ENCODE measurements at regions not wholly inside any gene's neighbourhood (a gene's known extent, or its start where the extent isn't known, plus 50 kb on each side); places are given as distances from the start of the nearest gene placed in this dataset.
"Not testable (repeated sequence)": the region's sequence is repeated elsewhere in the genome, so short reads cannot be mapped to it uniquely, and the experiment has no call there.

DNA sequence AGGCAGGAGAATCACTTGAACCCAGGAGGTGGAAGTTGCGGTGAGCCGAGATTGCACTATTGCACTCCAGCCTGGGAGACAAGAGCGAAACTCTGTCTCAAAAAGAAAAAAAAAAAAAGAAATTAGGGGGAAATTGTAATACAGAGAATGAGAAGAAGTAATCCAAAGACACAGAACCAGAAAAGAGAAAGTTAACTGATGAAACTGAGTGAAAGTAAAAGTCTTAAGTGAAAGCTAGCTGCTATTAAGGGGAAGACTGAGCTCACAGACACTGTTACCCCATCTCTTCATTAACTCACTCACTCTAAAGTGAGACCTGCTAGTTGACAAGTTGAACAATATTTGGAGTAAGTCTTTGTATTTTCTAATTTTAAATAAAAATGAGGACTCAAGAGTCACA lies 763.0 kb upstream of the PCDH10 start:
- no peak for DNase-seq

DNA sequence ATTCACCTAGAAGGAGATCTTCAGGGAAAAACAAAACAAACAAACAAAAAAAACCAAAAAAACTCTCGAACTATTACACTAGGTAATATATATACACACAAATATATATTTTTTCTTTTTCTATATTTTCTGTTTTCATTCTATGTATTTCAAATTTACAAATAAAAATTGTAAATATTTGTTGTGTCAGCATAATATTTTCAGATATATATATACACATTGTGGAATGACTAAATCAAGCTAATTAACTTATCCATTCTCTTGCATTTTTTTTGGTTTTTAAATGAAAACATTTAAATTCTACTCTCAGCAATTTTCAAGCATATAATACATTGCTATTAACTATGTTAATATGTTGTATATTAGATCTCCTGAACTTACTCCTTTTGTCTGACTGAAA lies 762.0 kb upstream of the PCDH10 start:
- DNase-seq, result no peak

- no peak for DNase-seq
These were observed 753.5 kb upstream of the PCDH10 start for GRCh38 chr4:132395561-132395960.

DNA sequence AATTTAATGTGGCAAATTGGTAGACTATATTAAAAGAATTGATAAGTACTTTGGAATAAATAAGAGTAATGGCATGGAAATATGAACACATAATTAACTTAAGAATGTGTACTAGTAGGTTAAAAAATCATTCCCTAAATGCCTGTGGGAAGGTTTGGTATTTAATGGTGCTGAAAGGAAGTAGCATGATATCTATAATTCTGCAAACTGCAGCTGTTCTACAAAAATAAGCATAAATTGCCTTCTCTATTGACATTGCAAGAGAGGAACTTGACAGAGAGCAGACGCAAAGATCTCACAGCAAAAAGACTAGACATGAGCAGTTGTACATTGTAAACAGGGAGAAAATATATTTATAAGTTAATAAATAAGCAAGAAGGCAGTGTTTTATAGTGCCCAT lies 752.5 kb upstream of the PCDH10 start:
- DNase-seq, result no peak

DNA sequence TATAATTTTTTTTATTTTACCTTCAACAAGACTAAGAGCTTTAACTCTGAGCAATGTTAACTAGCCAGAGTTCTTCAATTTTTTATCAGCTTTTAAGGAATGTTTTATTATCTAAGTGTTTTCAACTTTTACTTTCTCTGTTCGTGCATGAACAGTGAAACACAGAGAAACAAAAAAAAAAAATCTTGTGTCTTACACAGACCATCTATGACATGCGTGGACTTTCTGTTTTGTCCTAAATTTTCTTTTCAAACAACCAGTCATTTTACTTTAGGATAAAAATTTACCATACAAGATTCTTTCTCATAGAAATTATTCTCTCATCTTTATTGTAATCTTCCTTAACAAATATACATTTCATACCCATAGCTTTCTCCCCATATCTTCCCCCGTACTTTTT lies 731.9 kb upstream of the PCDH10 start:
- DNase-seq, result no peak

DNA sequence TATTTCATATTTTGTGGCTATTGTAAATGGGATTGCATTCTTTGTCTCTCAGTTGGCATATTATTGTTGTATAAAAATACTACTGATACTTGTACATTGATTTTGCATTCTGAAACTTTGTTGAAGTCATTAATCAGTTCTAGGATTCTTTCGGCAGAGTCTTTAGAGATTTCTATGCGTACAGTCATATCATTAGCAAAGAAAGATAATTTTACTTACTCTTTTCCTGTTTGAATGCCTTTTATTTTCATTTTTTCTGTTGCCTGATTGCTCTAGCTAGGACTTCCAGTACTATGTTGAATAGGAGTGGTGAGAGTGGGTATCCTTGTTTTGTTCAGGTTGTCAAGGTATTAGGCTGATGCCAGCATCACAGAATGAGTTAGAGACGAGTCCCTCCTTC lies 722.0 kb upstream of the PCDH10 start:
- no peak for DNase-seq

GRCh38 chr4:132437117-132437516 lies 712.0 kb upstream of the PCDH10 start:
- DNase-seq, result no peak

GRCh38 chr4:132445386-132445785 lies 703.7 kb upstream of the PCDH10 start:
- no peak for DNase-seq

DNA sequence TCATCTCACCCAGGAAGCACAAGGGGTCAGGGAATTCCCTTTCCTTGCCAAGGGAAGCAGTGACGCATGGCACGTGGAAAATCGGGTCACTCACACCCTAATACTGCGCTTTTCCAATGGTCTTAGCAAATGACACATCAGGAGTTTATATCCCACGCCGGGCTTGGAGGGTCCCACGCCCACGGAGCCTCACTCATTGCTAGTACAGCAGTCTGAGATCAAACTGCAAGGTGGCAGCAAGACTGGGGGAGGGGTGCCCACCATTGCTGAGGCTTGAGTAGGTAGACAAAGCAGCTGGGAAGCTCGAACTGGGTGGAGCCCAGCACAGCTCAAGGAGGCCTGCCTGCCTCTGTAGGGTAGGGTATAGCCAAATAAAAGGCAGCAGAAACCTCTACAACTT lies 691.1 kb upstream of the PCDH10 start:
- not testable (repeated sequence) for DNase-seq

DNA sequence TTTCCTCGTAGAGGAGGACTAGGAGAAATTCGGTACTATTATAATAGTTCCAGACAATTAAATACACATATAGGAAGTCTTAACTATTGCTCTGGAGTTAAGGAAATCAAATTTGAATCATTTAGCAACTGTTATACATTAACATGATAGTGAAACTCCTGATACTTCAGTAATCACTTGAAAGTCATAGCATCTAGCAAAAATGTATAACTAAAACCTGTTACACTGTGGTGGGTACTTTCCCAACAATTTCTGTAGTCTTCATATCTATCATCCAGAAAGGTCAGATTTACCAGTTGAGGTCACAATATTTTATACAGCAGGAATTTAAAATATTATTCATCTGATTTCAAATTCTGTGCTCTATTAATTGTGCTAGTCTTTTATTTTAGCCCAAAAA lies 669.6 kb upstream of the PCDH10 start:
- no peak for DNase-seq

- no peak for DNase-seq
These were observed 660.5 kb upstream of the PCDH10 start for GRCh38 chr4:132488555-132488954.

DNA sequence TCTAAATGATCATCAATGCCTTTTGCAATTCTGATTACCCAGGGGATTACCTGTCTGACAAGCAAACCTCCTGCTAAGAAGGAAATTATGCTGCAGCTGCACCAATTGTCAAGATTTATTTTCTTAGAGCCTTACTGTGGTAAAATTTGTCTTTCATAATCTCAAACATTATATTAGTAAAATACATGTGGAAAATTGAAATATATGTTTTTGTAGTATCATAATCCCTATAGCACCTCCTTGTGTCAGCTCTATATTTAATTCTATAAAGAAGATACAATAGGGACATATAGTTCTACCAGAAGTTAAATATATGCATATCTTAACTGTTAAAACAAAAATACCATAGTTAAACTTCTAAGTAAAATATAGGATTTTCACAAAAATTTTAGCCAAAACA lies 655.6 kb upstream of the PCDH10 start:
- DNase-seq, result no peak

GRCh38 chr4:132495267-132495812 lies 653.8 kb upstream of the PCDH10 start:
- DNase-seq, result not testable (repeated sequence)

GRCh38 chr4:132498215-132498614 lies 650.9 kb upstream of the PCDH10 start:
- no peak for DNase-seq

- no peak for DNase-seq
These were observed 647.0 kb upstream of the PCDH10 start for GRCh38 chr4:132502096-132502552.

DNA sequence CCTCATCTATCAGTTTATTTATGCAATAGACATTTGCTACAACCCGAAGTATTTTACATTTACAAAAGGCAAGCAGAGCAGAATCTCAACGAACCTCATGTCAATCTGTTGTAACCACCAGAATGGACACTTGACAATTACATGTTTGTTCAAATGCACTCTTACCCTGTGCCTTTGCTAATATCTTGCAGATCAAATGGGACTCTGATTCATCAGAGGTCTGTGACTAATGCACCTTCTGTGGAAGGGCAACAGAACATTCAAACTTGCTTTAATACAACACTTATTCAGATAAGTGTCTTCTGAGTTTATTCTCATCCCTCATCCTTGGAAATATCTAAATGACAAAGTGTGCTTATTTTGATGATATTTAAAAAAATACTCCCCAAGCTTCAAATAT lies 644.7 kb upstream of the PCDH10 start:
- no peak for DNase-seq

DNA sequence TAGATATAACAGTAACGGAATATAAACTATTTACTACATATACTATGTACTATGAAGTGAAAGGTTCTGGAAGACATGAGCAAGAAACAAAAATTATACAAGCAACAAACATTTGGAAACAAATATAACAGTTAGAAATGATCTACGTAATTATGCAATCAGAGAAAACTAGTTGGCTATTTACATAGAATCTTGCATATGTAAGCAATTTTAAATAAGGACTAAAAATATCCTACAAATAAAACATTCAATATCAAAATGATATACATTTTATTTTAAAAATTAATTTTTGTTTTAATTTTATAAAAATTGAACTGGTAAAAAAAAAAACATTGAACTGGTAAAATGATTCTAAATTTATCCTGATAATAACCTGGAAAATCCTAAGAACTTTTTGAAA lies 642.5 kb upstream of the PCDH10 start:
- no peak for DNase-seq

DNA sequence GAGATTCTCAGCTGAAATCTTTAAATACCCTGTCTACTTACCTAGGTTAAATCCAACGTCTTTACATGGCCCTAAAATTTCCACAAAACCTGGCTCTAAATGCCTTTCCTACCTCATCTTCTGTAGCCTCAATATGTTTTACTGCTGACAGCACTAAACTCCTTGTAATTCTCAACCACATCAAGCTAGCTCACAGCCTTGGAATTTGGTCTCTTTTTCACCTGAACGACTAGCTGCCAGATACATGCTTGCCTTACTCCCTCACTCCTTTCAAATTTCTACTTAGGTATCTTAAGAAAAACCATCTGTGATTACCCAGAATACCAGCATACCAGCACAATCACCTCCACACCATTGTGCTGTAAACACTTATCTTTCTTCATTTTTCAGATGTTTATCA lies 635.6 kb upstream of the PCDH10 start:
- no peak for DNase-seq

DNA sequence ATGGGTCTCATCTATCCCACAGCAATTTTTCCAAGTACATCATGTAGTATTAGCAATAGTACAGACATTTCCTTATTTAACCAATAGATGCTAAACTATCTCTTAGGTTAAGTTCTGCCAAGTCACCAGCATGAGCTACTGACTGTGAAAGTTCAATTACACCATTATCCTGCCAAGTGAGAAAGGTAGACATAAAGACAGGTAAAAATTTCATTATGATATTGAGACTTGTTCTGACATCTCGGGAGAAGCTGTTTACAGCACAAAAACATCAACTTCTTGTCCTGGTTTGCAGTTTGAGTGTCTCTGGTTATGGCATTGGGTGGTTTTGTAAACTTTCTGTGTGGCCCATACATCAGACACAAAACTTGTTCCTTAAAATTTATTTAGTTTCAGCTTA lies 622.4 kb upstream of the PCDH10 start:
- no peak for DNase-seq

GRCh38 chr4:132527817-132528216 lies 621.3 kb upstream of the PCDH10 start:
- no peak for DNase-seq

GRCh38 chr4:132530861-132531260 lies 618.2 kb upstream of the PCDH10 start:
- no peak for DNase-seq

DNA sequence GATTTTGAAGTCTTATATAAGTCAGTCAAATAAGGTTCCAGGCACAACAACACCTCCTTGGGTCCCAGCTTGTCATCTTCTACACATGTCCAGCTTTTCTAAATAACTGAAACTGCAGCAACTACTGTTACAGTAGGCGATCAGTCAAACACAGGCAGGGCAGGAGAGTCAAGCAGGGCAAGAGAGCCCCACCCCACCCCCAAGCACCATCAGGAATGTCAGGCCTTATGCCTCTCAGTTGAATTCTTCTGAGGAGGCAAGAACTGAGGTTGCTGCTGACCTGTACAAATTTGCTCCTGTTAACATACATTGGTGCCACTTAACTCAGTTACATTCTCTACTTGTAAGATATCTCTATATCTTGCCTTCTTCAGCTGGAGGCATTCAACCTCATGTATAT lies 608.8 kb upstream of the PCDH10 start:
- no peak for DNase-seq

DNA sequence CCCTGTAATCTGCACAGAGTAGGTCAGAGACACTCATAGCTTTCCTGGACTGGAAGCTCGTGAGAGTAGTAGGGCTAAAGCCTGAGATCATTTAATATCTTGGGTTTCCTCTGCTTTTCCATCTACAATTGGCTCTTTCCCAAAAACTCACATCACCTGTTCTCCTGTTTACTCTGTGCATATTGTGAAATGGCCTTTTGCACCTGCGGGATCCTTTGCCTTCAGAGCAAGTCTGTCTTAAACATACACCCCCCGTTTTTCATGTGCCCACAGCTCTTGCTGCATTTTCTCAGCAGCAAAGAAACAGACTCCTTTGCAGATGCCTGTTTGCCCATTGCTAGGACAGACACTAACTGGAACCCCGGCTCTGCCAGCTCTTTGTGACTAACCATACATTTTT lies 608.3 kb upstream of the PCDH10 start:
- DNase-seq, result no peak

- no peak for DNase-seq
These were observed 606.9 kb upstream of the PCDH10 start for GRCh38 chr4:132542228-132542627.

DNA sequence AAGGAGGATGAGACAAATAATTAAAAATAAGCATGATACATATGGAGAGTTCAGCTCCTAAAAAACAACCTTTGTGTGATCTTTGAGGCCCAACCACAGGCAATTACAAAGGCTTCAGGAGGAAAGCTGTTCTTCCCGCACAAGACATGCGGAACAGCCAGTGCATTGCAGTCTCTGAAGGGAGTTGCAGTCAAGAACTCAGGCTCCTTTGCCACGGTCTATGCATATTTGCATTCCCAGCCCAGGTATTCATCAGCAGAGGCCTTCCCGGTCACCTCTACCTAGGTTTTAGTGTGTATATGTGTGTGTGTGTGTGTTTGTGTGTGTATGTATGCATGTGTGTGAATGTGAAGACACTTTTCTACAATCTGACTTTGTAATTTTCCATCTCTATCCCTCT lies 600.6 kb upstream of the PCDH10 start:
- no peak for DNase-seq

DNA sequence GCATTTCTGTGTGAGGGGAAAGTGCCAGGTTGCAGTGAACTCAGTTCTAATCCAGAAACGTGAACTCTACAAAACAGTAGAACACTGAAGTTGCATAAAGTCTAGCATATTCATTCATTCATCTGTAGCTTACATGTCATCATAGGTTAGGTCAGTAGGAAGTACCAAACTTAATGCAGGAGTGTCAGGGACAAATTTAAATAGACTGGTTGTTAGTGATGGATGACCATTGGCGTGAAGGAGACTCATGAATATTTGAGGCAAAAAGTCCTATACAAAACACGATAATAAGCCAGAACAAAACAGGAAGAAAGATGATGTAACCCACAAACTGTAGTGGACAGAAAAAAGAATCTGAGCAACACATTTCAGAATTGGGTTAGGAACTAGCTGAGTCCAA lies 592.8 kb upstream of the PCDH10 start:
- no peak for DNase-seq

Measured in NCI-H446 treated with DMSO at 0.1 percent for 48 hours (cell line).